Thoracic aorta (tissue), 2 donors: ENCODE measurements at regions not wholly inside any gene's neighbourhood (a gene's known extent, or its start where the extent isn't known, plus 50 kb on each side); places are given as distances from the start of the nearest gene placed in this dataset.

ENCODE experiments used
- ATAC-seq: fragments of 150-250 bp; one replicate; pipeline ENCODE4 v1.8.0; 2017; ENCODE audit warnings: low read depth; ENCODE audit not compliant: insufficient number of reproducible peaks, low FRiP score
- DNase-seq: peaks from one replicate; pipeline ENCODE4 v3.0.0-alpha.2; 2020; ENCODE audit warnings: low spot score
- H3K27ac ChIP-seq, 2 donors: fragments of 200-600 bp; sonication (generic); 1 replicate in 1 of 2; 2 replicates in 1 of 2; pipeline ENCODE4 v1.5.1; 2016; ENCODE audit warnings: mild to moderate bottlenecking in 2 of 2, moderate library complexity in 2 of 2
- H3K27me3 ChIP-seq: fragments of 200-600 bp; sonication (generic); replicated peaks from 2 replicates; pipeline ENCODE4 v1.6.0; 2016; ENCODE audit warnings: mild to moderate bottlenecking; ENCODE audit not compliant: insufficient read depth
- H3K36me3 ChIP-seq: fragments of 200-600 bp; sonication (generic); one replicate; pipeline ENCODE4 v1.5.1; 2016
- H3K4me1 ChIP-seq, 2 donors: fragments of 200-600 bp; sonication (generic); 1 replicate in 1 of 2; 2 replicates in 1 of 2; pipeline versions ENCODE4 v1.5.1 to v1.6.0; 2016; ENCODE audit warnings: low read depth in 2 of 2, mild to moderate bottlenecking in 1 of 2; ENCODE audit not compliant: control insufficient read depth in 1 of 2
- H3K4me3 ChIP-seq: fragments of 200-600 bp; sonication (generic); 2 replicates; pipeline ENCODE4 v1.5.1; 2016; ENCODE audit warnings: mild to moderate bottlenecking
- H3K9me3 ChIP-seq: fragments of 200-600 bp; sonication (generic); 2 replicates; pipeline ENCODE4 v1.5.1; 2016
- TF ChIP-seq, protein P1 (sequence below): fragments of 200-600 bp; sonication (generic); IDR thresholded peaks from one replicate; pipeline ENCODE4 v1.5.1; 2019; ENCODE audit warnings: antibody characterized with exemption

GRCh38 chr3:40862946-40863345 lies 336.4 kb upstream of the CTNNB1 start:
- Histone ChIP-seq H3K36me3 (no peaks in the 10 kb centered on the region), H3K27me3 (no peaks in the 10 kb centered on the region), H3K9me3 (no peaks in the 10 kb centered on the region), H3K4me1 (peaks cover 10 to 24% of the 10 kb centered on the region in 2 donors), H3K4me3 (no peak overlapping the region), H3K27ac (no peak overlapping the region)
- no peak for DNase-seq
- ATAC-seq: no peak
- TF ChIP-seq, protein P1, sequence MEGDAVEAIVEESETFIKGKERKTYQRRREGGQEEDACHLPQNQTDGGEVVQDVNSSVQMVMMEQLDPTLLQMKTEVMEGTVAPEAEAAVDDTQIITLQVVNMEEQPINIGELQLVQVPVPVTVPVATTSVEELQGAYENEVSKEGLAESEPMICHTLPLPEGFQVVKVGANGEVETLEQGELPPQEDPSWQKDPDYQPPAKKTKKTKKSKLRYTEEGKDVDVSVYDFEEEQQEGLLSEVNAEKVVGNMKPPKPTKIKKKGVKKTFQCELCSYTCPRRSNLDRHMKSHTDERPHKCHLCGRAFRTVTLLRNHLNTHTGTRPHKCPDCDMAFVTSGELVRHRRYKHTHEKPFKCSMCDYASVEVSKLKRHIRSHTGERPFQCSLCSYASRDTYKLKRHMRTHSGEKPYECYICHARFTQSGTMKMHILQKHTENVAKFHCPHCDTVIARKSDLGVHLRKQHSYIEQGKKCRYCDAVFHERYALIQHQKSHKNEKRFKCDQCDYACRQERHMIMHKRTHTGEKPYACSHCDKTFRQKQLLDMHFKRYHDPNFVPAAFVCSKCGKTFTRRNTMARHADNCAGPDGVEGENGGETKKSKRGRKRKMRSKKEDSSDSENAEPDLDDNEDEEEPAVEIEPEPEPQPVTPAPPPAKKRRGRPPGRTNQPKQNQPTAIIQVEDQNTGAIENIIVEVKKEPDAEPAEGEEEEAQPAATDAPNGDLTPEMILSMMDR: no peak

DNA sequence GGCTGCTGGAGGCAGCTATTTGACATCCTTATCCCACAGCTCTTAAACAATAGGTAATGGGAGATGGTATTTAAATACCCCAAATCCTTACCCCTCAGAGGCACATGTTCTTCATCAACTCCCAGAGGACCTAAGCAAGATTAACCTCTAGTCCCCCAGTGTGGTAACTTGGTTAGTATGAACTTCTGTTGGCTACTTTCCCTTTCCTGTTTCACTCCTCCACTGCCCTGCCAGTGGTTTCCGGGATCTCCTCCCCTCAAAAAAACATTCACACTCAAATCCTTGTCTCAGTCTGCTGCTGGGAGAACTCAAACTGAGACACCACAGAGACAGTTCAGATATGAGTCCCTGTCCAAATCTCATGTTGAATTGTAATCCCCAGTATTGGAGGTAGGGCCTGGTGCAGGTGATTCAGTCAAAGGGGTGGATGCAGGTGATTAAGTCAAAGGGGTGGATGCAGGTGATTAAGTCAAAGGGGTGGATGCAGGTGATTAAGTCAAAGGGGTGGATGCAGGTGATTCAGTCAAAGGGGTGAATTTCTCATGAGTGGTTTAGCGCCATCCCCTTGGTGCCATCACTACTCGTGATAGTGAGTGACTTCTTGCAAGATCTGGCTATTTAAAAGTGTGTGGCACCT lies 335.0 kb upstream of the CTNNB1 start:
- H3K36me3 ChIP-seq: no peaks in the 10 kb centered on the region
- no peak for ATAC-seq
- DNase-seq: no peak
- no peaks in the 10 kb centered on the region for H3K9me3 ChIP-seq
- no peaks in the 10 kb centered on the region for H3K27me3 ChIP-seq
- TF ChIP-seq, protein P1: no peak
- no peak overlapping the region for H3K27ac ChIP-seq
- H3K4me1 ChIP-seq: peaks cover 10 to 24% of the 10 kb centered on the region in 2 donors
- H3K4me3 ChIP-seq: no peak overlapping the region

- ATAC-seq (peak; percentile 22), DNase-seq (no peak)
- Histone ChIP-seq H3K9me3 (no peaks in the 10 kb centered on the region), H3K27me3 (no peaks in the 10 kb centered on the region), H3K4me3 (no peak overlapping the region), H3K36me3 (no peaks in the 10 kb centered on the region), H3K27ac (peak overlapping the region in 1 of 2 donors; percentile 2), H3K4me1 (peaks cover 10 to 24% of the 10 kb centered on the region in 2 donors)
- TF ChIP-seq, protein P1: no peak
Measured at GRCh38 chr3:40864915-40865314, 334.4 kb upstream of the CTNNB1 start.

DNA sequence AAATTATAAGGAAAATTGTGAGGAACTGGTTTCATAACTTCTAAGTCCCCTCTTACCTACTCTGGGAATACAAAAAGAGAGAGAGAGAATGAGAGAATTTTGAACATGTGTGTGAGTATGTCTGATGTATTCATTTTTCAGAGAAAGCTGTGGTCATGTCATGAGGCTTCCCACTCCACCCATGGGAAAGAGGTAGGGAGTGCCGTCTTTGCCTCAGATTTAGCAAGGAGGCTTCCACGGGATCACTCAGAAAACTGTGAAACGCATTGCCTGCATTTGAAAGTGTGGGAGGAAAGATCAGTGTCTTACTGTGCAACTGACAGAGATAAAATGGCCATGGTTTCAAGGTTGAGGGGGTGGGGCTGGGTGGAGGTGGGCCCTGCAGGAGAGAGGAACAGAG lies 331.5 kb upstream of the CTNNB1 start:
- Histone ChIP-seq H3K36me3 (no peaks in the 10 kb centered on the region), H3K9me3 (no peaks in the 10 kb centered on the region), H3K4me3 (no peak overlapping the region), H3K4me1 (peaks cover 10 to 24% of the 10 kb centered on the region in 2 donors), H3K27me3 (no peaks in the 10 kb centered on the region), H3K27ac (no peak overlapping the region)
- TF ChIP-seq, protein P1: no peak
- no peak for ATAC-seq
- no peak for DNase-seq

DNA sequence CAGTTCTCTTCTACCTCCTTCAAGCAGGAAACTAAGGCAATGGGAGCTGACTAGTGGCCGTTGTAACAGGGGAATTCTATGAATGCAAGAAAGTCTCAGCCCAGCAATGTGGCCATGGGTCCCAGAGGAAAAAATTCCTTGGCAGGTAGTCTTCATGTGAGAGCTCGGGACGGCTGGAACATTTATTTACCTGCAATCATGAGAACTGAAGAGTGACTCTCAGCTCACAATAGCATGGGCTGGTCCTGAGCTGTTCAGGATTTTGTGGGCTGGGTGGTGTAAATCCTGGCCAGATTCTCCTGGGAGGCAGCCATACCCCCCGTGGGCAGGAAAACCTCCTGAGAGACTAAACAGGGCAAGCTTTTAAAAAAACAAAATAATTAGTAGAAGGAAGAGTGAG lies 330.3 kb upstream of the CTNNB1 start:
- Histone ChIP-seq H3K27ac (no peak overlapping the region), H3K27me3 (no peaks in the 10 kb centered on the region), H3K4me1 (peaks cover 9 to 22% of the 10 kb centered on the region in 2 donors), H3K36me3 (no peaks in the 10 kb centered on the region), H3K9me3 (no peaks in the 10 kb centered on the region), H3K4me3 (no peak overlapping the region)
- no peak for DNase-seq
- ATAC-seq: no peak
- TF ChIP-seq, protein P1: no peak
